Chondrocyte (in vitro differentiated cells): ENCODE measurements at regions not wholly inside any gene's neighbourhood (a gene's known extent, or its start where the extent isn't known, plus 50 kb on each side); places are given as distances from the start of the nearest gene placed in this dataset.

Experiments
- DNase-seq: peaks from one replicate; pipeline ENCODE4 v3.0.0; 2021; ENCODE audit warnings: mixed read lengths, low spot score
- H3K27ac Mint-ChIP-seq: one replicate; pipeline ENCODE4 v1.8.0; 2021; ENCODE audit warnings: mild to moderate bottlenecking, moderate library complexity, mixed read lengths; ENCODE audit not compliant: unreplicated experiment
- H3K27me3 Mint-ChIP-seq: 2 replicates; pipeline ENCODE4 v1.8.0; 2021; ENCODE audit warnings: low read depth, mixed read lengths
- H3K36me3 Mint-ChIP-seq: 2 replicates; pipeline ENCODE4 v1.8.0; 2021; ENCODE audit warnings: low read depth, mixed read lengths
- H3K4me1 Mint-ChIP-seq: 2 replicates; pipeline ENCODE4 v1.8.0; 2021; ENCODE audit warnings: low read depth, mild to moderate bottlenecking, mixed read lengths
- H3K4me3 Mint-ChIP-seq: one replicate; pipeline ENCODE4 v1.8.0; 2021; ENCODE audit warnings: mild to moderate bottlenecking, moderate library complexity, mixed read lengths; ENCODE audit not compliant: unreplicated experiment
- H3K9me3 Mint-ChIP-seq: 2 replicates; pipeline ENCODE4 v1.8.0; 2021; ENCODE audit warnings: low read depth, mixed read lengths
- TF ChIP-seq, protein P1 (sequence below): fragments of 200-600 bp; sonication (generic); IDR thresholded peaks from 2 replicates; pipeline ENCODE4 v1.5.0; 2021; ENCODE audit warnings: antibody characterized with exemption, mild to moderate bottlenecking, moderate library complexity

DNA sequence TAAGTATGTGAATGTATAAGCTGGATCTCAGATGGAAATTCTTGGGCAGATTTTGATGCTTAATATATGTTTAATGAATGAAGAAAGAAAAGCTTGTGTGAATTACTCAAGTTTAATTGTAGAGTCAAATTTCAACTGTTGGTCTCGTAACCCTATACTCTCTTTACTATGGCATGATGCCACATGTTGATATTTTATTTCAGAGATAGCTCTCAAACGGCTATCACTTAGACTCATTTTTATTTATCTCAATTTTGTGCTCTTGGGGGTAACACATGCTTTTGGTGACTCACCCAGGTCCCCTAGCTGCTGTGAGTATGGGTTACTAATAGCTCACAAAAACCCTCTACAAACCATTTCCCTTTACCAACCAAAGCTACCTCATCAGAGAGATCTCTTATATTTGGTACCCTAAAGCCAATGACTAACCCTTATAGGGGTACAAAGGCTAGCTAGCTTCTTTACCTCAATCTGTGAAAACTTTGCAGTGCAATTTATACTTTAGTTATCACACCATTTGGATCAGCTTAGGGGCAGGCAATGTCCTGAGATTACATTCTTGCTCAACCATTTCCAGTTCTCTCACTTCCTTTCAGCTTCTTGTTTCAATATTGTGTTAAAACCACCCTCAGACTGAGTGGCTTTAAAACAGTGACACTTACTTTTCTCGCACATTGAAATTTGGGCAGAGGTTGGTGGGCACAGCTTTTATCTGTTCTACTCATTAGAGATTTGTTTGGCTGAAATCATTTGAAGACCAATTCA lies 240.3 kb downstream of the CDH7 start:
- no peaks in the 10 kb centered on the region for H3K36me3 Mint-ChIP-seq
- DNase-seq, result no peak
- no peaks in the 10 kb centered on the region for H3K9me3 Mint-ChIP-seq
- TF ChIP-seq, protein P1, sequence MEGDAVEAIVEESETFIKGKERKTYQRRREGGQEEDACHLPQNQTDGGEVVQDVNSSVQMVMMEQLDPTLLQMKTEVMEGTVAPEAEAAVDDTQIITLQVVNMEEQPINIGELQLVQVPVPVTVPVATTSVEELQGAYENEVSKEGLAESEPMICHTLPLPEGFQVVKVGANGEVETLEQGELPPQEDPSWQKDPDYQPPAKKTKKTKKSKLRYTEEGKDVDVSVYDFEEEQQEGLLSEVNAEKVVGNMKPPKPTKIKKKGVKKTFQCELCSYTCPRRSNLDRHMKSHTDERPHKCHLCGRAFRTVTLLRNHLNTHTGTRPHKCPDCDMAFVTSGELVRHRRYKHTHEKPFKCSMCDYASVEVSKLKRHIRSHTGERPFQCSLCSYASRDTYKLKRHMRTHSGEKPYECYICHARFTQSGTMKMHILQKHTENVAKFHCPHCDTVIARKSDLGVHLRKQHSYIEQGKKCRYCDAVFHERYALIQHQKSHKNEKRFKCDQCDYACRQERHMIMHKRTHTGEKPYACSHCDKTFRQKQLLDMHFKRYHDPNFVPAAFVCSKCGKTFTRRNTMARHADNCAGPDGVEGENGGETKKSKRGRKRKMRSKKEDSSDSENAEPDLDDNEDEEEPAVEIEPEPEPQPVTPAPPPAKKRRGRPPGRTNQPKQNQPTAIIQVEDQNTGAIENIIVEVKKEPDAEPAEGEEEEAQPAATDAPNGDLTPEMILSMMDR, result no peak
- H3K27ac Mint-ChIP-seq, result no peak overlapping the region
- H3K4me1 Mint-ChIP-seq, result peaks cover 5% of the 10 kb centered on the region
- no peak overlapping the region for H3K4me3 Mint-ChIP-seq
- peaks cover 4% of the 10 kb centered on the region for H3K27me3 Mint-ChIP-seq

GRCh38 chr18:65990174-65990690 lies 239.4 kb downstream of the CDH7 start:
- Mint-ChIP-seq H3K4me1 (peaks cover 5% of the 10 kb centered on the region), H3K36me3 (no peaks in the 10 kb centered on the region), H3K9me3 (no peaks in the 10 kb centered on the region), H3K27ac (no peak overlapping the region), H3K4me3 (no peak overlapping the region), H3K27me3 (peaks cover 4% of the 10 kb centered on the region)
- DNase-seq, result no peak
- TF ChIP-seq, protein P1, result no peak

DNA sequence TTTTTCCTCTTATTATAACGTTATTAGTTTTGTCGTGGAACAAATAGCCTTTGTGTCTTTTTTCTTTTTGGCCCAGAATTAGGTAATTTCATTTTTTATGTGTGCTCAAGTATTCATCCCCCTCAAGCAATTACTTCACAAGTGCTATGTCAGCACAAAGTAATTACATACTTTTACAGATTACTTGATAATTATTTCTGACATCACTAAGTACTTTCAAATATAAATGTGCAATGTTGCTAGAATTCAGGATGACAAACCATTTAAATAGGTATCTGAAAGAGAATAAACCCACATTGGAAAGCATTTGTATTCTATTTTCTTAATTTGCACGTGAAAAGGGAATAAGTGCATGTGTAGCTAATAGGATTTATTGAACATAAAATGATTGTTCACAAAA lies 238.2 kb downstream of the CDH7 start:
- Mint-ChIP-seq H3K36me3 (no peaks in the 10 kb centered on the region), H3K27me3 (peaks cover 2% of the 10 kb centered on the region), H3K27ac (no peak overlapping the region), H3K4me3 (no peak overlapping the region), H3K9me3 (no peaks in the 10 kb centered on the region), H3K4me1 (peaks cover 2% of the 10 kb centered on the region)
- TF ChIP-seq, protein P1, result no peak
- DNase-seq, result no peak

DNA sequence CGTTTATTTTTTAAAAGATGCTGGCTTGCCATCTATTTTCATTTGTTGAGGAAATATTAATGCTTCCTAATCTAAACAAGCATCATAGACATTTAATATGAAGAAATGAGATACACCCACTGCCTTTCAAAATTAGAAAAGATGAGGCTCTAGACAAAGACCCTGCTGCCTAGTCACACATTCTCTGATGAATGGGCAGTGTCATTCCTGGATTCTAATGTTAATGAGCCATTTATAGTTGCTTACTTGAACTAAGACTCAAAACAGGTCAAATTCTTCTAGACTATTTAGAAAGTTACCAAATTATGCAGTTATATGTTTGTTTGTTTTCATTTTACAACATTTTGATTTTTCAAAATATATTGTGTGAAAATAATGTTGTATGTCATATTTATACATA lies 237.6 kb downstream of the CDH7 start:
- Mint-ChIP-seq H3K9me3 (no peaks in the 10 kb centered on the region), H3K27ac (no peak overlapping the region), H3K4me1 (no peaks in the 10 kb centered on the region), H3K36me3 (no peaks in the 10 kb centered on the region), H3K27me3 (peaks cover 2% of the 10 kb centered on the region), H3K4me3 (no peak overlapping the region)
- TF ChIP-seq, protein P1, result no peak
- DNase-seq, result no peak

- DNase-seq, result no peak
- Mint-ChIP-seq H3K9me3 (no peaks in the 10 kb centered on the region), H3K36me3 (no peaks in the 10 kb centered on the region), H3K27ac (no peak overlapping the region), H3K4me1 (no peaks in the 10 kb centered on the region), H3K4me3 (no peak overlapping the region), H3K27me3 (peaks cover 2% of the 10 kb centered on the region)
- TF ChIP-seq, protein P1, result peak; percentile 42
Observed at GRCh38 chr18:65983750-65984149, 232.9 kb downstream of the CDH7 start.
